Stomach (tissue), 4 donors: ENCODE measurements at regions not wholly inside any gene's neighbourhood (a gene's known extent, or its start where the extent isn't known, plus 50 kb on each side); places are given as distances from the start of the nearest gene placed in this dataset.

Experiments
- CTCF ChIP-seq, 7 experiments: fragments of 450-650 bp in 4 of 7; fragments of 200-600 bp in 3 of 7; sonication (generic) in 3 of 7; IDR thresholded peaks; one replicate each; pipeline ENCODE4 v1.5.1; 2016 to 2019; ENCODE audit warnings: antibody characterized with exemption in 7 of 7, control low read depth in 2 of 7, mild to moderate bottlenecking in 1 of 7
- EP300 ChIP-seq: sonication (generic); formaldehyde crosslinking; IDR thresholded peaks from one replicate; pipeline ENCODE4 v1.6.1; 2017; ENCODE audit warnings: antibody characterized with exemption
- POLR2AphosphoS5 ChIP-seq, 3 donors: sonication (generic); formaldehyde crosslinking; IDR thresholded peaks; one replicate each; pipeline ENCODE4 v1.6.1; 2016; ENCODE audit warnings: antibody characterized with exemption in 3 of 3

- TF ChIP-seq POLR2AphosphoS5 (IDR thresholded peaks at IDR 0.05) (no peak), EP300 (no peak), CTCF (IDR thresholded peaks at IDR 0.05) (no peak)
These were observed 456.2 kb downstream of the BCL11A start for GRCh38 chr2:60097298-60097697.
